Esophagus squamous epithelium (tissue), 4 donors: ENCODE measurements at regions not wholly inside any gene's neighbourhood (a gene's known extent, or its start where the extent isn't known, plus 50 kb on each side); places are given as distances from the start of the nearest gene placed in this dataset.

Experiments used
- POLR2A ChIP-seq, 4 donors: fragments of 450-650 bp; IDR thresholded peaks; one replicate each; pipeline ENCODE4 v1.6.1; 2017; ENCODE audit warnings: antibody characterized with exemption in 4 of 4, mild to moderate bottlenecking in 4 of 4, moderate library complexity in 3 of 4
- TF ChIP-seq, protein P1 (sequence below), 6 experiments: fragments of 450-650 bp in 4 of 6; fragments of 200-600 bp in 2 of 6; sonication (generic) in 2 of 6; IDR thresholded peaks; one replicate each; pipeline ENCODE4 v1.5.1; 2016 to 2019; ENCODE audit warnings: antibody characterized with exemption in 6 of 6, mild to moderate bottlenecking in 4 of 6, moderate library complexity in 4 of 6

DNA sequence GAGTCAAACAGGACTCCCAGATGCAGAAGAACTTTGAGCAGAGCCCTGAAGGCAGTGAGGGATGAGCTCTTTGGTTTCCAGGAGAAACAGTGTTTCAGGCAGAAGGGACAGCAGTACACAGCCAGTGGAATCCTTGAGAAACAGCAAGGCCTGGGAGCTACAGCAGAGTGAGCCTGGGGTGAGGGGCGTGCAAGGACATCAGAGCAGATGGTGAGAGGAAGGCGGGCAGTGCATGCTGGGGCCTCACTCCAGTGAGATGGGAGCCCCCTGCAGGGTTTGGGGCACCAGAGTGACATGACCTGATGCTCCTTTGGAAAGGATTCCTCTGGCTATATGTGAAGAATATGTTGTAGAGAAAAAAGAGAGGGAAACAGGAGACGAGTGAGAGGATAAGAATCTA, 98.1 kb upstream of the EGFL6 start:
- TF ChIP-seq POLR2A (IDR thresholded peaks at IDR 0.05): no peak
- TF ChIP-seq, protein P1, sequence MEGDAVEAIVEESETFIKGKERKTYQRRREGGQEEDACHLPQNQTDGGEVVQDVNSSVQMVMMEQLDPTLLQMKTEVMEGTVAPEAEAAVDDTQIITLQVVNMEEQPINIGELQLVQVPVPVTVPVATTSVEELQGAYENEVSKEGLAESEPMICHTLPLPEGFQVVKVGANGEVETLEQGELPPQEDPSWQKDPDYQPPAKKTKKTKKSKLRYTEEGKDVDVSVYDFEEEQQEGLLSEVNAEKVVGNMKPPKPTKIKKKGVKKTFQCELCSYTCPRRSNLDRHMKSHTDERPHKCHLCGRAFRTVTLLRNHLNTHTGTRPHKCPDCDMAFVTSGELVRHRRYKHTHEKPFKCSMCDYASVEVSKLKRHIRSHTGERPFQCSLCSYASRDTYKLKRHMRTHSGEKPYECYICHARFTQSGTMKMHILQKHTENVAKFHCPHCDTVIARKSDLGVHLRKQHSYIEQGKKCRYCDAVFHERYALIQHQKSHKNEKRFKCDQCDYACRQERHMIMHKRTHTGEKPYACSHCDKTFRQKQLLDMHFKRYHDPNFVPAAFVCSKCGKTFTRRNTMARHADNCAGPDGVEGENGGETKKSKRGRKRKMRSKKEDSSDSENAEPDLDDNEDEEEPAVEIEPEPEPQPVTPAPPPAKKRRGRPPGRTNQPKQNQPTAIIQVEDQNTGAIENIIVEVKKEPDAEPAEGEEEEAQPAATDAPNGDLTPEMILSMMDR (IDR thresholded peaks at IDR 0.05): no peak
